NB4 (cell line): ENCODE measurements at regions not wholly inside any gene's neighbourhood (a gene's known extent, or its start where the extent isn't known, plus 50 kb on each side); places are given as distances from the start of the nearest gene placed in this dataset.
A peak's percentile ranks its signal among the peaks of the same experiment; 100 is the strongest.

Experiments
- DNase-seq: peaks from one replicate; pipeline ENCODE4 v3.0.0; 2010; ENCODE audit warnings: low read depth
- H3K4me3 ChIP-seq: one replicate; pipeline ENCODE4 v1.5.1; 2011; ENCODE audit warnings: mild to moderate bottlenecking, low read depth, low read length, moderate library complexity
- MYC ChIP-seq: IDR thresholded peaks from 2 replicates; pipeline ENCODE4 v1.6.1; 2011; ENCODE audit warnings: low read depth, low read length
- POLR2A ChIP-seq: IDR thresholded peaks from 2 replicates; pipeline ENCODE4 v1.6.1; 2011; ENCODE audit warnings: mild to moderate bottlenecking; ENCODE audit not compliant: insufficient read length; ENCODE audit errors: extremely low read depth
- TF ChIP-seq, protein P1 (sequence below): IDR thresholded peaks from one replicate; pipeline ENCODE4 v1.5.1; 2012; ENCODE audit warnings: low read depth, low read length
- TF ChIP-seq, protein P2 (sequence below): IDR thresholded peaks from 2 replicates; pipeline ENCODE4 v1.6.1; 2011; ENCODE audit warnings: low read depth, low read length

DNA sequence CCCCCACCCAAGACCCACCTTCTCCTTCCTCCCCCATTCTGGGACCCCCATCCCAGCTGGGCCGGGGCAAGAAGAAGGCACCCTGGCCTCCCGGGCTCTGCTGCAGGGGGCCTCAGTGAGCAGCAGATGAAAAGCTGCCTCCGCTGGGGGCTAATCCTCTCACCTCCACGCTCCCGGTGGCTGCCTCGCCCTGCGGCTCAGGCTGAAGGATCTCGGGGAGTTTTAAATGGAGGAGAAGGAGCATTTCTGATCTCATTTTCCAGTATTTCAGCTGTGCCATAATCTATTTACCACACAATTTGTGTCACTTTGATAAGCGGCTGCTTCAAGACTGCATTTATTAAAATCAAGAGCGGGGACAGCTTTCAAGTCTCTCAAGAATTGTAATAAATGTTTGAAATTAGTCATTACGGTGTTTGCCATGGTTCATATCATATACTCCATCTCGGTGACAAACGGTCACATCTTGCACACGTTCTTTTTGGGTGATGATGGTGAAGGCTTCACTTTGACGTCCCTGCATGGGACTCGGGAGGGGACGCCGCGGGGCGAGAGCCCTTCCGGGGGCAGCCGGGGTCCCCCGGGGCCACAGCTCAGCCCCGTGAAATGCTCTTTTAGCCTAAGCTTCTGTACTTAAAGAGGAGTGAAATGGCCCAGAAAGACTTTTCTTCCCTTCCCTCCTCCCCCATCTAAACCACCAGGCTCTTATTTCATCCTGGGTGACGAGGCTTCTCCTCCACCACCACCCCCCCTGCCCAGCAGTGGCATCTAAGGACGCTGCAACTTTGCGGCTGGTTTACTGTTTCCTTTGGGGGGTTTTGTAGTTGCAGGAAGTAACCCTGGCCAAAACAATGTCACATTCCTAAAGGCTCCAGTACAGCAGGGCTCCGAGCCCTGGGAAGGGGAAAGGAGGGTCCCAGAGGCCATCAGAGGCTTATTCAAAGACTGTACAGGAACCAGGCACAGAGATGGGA lies 313.1 kb upstream of the TNRC6C start:
- TF ChIP-seq POLR2A, result no peak
- TF ChIP-seq, protein P1, sequence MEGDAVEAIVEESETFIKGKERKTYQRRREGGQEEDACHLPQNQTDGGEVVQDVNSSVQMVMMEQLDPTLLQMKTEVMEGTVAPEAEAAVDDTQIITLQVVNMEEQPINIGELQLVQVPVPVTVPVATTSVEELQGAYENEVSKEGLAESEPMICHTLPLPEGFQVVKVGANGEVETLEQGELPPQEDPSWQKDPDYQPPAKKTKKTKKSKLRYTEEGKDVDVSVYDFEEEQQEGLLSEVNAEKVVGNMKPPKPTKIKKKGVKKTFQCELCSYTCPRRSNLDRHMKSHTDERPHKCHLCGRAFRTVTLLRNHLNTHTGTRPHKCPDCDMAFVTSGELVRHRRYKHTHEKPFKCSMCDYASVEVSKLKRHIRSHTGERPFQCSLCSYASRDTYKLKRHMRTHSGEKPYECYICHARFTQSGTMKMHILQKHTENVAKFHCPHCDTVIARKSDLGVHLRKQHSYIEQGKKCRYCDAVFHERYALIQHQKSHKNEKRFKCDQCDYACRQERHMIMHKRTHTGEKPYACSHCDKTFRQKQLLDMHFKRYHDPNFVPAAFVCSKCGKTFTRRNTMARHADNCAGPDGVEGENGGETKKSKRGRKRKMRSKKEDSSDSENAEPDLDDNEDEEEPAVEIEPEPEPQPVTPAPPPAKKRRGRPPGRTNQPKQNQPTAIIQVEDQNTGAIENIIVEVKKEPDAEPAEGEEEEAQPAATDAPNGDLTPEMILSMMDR, result peak; percentile 39
- TF ChIP-seq, protein P2, sequence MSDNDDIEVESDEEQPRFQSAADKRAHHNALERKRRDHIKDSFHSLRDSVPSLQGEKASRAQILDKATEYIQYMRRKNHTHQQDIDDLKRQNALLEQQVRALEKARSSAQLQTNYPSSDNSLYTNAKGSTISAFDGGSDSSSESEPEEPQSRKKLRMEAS, result 0 out of 2 replicates have a peak, but pooled peaks have one; percentile 32
- peak; percentile 67 for TF ChIP-seq MYC
- H3K4me3 ChIP-seq, result peak overlapping the region; percentile 32
- peak; percentile 89 for DNase-seq

DNA sequence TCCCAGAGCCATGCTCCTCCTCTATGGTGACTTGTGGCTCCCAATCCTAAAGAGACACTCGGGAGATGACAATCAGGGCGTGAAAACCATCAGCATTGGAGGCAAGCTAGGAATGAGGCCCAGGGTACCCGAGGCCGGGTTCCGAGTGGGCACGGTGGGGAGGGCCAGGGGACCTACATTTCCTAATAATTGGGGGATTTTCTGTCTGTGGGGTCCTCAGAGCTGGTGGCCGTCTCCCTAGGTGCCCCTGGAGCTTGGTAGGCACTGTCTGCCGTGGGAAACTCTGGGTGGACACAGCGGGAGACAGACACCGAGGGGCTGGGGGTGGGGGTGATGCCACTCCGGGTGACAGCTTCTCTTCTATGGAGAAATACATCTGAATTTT lies 312.5 kb upstream of the TNRC6C start:
- DNase-seq, result no peak
- TF ChIP-seq, protein P1, result no peak
- no peak for TF ChIP-seq MYC
- TF ChIP-seq, protein P2, result no peak
- TF ChIP-seq POLR2A, result no peak
- no peak overlapping the region for H3K4me3 ChIP-seq

- no peak for TF ChIP-seq POLR2A
- TF ChIP-seq, protein P2, result no peak
- no peak for TF ChIP-seq MYC
- TF ChIP-seq, protein P1, result no peak
- no peak overlapping the region for H3K4me3 ChIP-seq
- DNase-seq, result no peak
Measured at GRCh38 chr17:77647531-77647930, 311.0 kb upstream of the TNRC6C start.

DNA sequence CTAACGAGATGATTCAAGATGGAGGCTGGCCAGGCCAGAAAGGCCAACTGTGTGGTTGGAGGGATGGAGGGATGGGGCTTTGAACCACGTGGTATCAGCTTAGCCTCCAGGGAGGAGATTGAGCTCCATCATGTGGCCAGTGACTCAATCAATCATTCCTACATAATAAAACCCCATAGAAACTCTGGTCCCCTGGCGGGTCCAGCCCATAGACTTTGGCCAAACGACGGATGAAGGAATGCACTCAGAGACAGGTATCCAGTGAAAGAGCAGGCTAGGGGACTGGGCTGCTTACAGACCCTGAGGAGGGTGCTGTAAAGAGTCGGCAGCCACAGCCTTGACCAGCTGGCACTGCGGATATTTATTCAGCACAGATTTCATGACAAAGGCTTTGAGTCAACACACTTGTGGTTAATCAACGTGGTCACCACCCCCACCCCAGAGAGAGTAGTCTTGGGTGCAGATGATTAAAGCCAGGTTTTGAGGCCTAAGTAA lies 308.7 kb upstream of the TNRC6C start:
- peak; percentile 44 for DNase-seq
- TF ChIP-seq MYC, result peak; percentile 46; the same call in 1 of the 2 replicates
- TF ChIP-seq, protein P2, result peak; percentile 91
- TF ChIP-seq POLR2A, result no peak
- TF ChIP-seq, protein P1, result no peak
- H3K4me3 ChIP-seq, result no peak overlapping the region

DNA sequence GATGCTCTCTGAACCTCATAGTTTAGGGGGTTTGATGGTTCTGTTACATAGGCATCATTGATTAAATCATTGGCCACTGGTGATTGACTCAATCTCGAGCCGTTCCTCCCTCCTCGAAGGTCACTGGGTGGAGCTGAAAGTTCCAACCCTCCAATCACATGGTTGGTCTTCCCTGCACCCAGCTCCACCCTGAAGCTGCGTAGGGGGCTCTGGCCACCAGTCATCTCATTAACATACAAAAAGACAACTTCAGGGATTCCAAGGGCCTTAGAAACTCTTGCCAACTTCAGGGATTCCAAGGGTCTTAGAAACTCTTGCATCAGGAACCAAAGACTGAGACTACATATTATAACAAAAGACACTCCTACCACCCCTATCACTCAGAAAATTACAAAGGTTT lies 306.5 kb upstream of the TNRC6C start:
- DNase-seq, result no peak
- H3K4me3 ChIP-seq, result no peak overlapping the region
- TF ChIP-seq, protein P2, result no peak
- TF ChIP-seq POLR2A, result no peak
- TF ChIP-seq, protein P1, result no peak
- TF ChIP-seq MYC, result no peak
